Body of pancreas (tissue), 4 donors: ENCODE measurements at regions not wholly inside any gene's neighbourhood (a gene's known extent, or its start where the extent isn't known, plus 50 kb on each side); places are given as distances from the start of the nearest gene placed in this dataset.

Source experiments
- ATAC-seq: fragments of 150-250 bp; one replicate; pipeline ENCODE4 v1.9.1; 2016
- DNase-seq, 4 donors: peaks; one replicate each; pipeline ENCODE4 v3.0.0-alpha.2; 2019
- H3K27ac ChIP-seq, 4 donors: fragments of 200-600 bp; sonication (generic); 1 replicate in 3 of 4; 2 replicates in 1 of 4; pipeline versions ENCODE4 v1.5.1 to v1.6.1; 2016 to 2019; ENCODE audit warnings: mild to moderate bottlenecking in 1 of 4, mixed read lengths in 1 of 4, moderate library complexity in 1 of 4
- H3K27me3 ChIP-seq, 2 donors: fragments of 200-600 bp; sonication (generic); one replicate each; pipeline ENCODE4 v1.6.0; 2016; ENCODE audit warnings: mild to moderate bottlenecking in 1 of 2
- H3K36me3 ChIP-seq, 2 donors: fragments of 200-600 bp; sonication (generic); replicated peaks in 1 of 2; 2 replicates each; pipeline ENCODE4 v1.5.1; 2016; ENCODE audit warnings: low read depth in 2 of 2; ENCODE audit not compliant: insufficient read depth in 1 of 2
- H3K4me1 ChIP-seq: fragments of 200-600 bp; sonication (generic); one replicate; pipeline ENCODE4 v1.6.0; 2016
- H3K4me3 ChIP-seq, 2 donors: fragments of 200-600 bp; sonication (generic); 1 replicate in 1 of 2; 2 replicates in 1 of 2; pipeline ENCODE4 v1.5.1; 2016 to 2019
- H3K9me3 ChIP-seq, 3 donors: fragments of 200-600 bp; sonication (generic); 1 replicate in 2 of 3; 2 replicates in 1 of 3; pipeline ENCODE4 v1.5.1; 2016
- POLR2A ChIP-seq, 3 donors: fragments of 450-650 bp; IDR thresholded peaks; one replicate each; pipeline ENCODE4 v1.6.1; 2016; ENCODE audit warnings: antibody characterized with exemption in 3 of 3, mild to moderate bottlenecking in 2 of 3
- WGBS, 2 donors: methylation state at CpG; one replicate each; pipeline ENCODE4 v1.1.5; 2017; 5-methylcytosine and 5-hydroxymethylcytosine counted together
- intact Hi-C: fragments of 100-400 bp; cut with DNase I; formaldehyde crosslinking; loops from one replicate; pipeline ENCODE4 v1.15.1; 2023
- TF ChIP-seq, protein P1 (sequence below), 7 experiments: fragments of 450-650 bp in 4 of 7; fragments of 200-600 bp in 3 of 7; sonication (generic) in 3 of 7; IDR thresholded peaks; one replicate each; pipeline ENCODE4 v1.5.1; 2016 to 2019; ENCODE audit warnings: antibody characterized with exemption in 7 of 7

DNA sequence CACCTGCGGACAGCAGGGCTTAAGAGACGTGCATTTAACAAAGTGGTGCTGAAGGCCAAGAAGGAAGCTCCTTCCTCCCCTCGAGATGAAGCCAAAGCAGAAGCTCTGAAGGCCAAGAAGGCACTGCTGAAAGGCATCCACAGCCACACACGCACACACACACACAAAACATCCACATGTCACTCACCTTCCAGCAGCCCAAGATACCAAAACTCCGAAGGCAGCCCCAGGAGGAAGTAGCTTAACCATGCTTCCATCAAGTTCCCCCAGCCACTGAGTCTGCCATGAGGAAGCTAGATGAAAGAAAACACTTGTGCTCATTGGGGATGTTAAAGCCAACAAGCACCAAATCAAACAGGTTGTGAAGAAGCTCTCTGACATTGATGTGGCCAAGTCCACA is 175.7 kb upstream of the POU3F3 start:
- H3K27me3 ChIP-seq, result no peaks in the 10 kb centered on the region

DNA sequence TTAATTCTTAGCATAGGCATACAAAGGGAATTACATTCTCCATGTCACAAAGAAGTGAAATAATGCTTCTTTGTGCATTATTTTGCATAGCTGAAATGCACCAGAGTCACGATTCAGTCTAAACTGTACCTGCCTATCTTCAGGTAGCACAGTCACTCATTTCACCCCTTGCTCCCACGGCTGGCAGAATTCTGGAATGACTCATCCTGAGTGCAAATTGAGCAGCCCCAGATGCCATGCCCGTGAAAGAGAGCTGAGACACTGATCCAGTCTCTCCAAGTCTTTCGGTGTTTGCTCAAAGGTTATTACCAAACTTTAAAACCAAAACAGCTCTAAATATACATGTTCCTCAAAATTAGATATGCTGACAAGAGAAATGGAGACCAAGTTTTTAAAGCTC is 168.3 kb upstream of the POU3F3 start:
- Histone ChIP-seq H3K4me1 (no peaks in the 10 kb centered on the region), H3K36me3 (no peaks in the 10 kb centered on the region), H3K27ac (no peak overlapping the region), H3K9me3 (no peaks in the 10 kb centered on the region), H3K4me3 (no peak overlapping the region), H3K27me3 (no peaks in the 10 kb centered on the region)
- no peak for DNase-seq
- TF ChIP-seq, protein P1, sequence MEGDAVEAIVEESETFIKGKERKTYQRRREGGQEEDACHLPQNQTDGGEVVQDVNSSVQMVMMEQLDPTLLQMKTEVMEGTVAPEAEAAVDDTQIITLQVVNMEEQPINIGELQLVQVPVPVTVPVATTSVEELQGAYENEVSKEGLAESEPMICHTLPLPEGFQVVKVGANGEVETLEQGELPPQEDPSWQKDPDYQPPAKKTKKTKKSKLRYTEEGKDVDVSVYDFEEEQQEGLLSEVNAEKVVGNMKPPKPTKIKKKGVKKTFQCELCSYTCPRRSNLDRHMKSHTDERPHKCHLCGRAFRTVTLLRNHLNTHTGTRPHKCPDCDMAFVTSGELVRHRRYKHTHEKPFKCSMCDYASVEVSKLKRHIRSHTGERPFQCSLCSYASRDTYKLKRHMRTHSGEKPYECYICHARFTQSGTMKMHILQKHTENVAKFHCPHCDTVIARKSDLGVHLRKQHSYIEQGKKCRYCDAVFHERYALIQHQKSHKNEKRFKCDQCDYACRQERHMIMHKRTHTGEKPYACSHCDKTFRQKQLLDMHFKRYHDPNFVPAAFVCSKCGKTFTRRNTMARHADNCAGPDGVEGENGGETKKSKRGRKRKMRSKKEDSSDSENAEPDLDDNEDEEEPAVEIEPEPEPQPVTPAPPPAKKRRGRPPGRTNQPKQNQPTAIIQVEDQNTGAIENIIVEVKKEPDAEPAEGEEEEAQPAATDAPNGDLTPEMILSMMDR (IDR thresholded peaks at IDR 0.05), result no peak
- TF ChIP-seq POLR2A (IDR thresholded peaks at IDR 0.05), result no peak
- WGBS, 2 donors, result 52 to 54% methylated on average over 4 of the region's 4 CpGs
- ATAC-seq, result no peak
- intact Hi-C loops, result no loop called here

More for the DNA sequence above, 175.7 kb upstream of the POU3F3 start:
- TF ChIP-seq, protein P1 (IDR thresholded peaks at IDR 0.05), result no peak
- TF ChIP-seq POLR2A (IDR thresholded peaks at IDR 0.05), result no peak
- Histone ChIP-seq H3K4me3 (no peak overlapping the region), H3K27ac (no peak overlapping the region), H3K4me1 (no peaks in the 10 kb centered on the region), H3K36me3 (no peaks in the 10 kb centered on the region), H3K9me3 (no peaks in the 10 kb centered on the region)
- DNase-seq (no peak), ATAC-seq (no peak)
- WGBS, 2 donors, result 50 to 53% methylated on average over 4 to 5 of the region's 5 CpGs
- intact Hi-C loops, result no loop called here

DNA sequence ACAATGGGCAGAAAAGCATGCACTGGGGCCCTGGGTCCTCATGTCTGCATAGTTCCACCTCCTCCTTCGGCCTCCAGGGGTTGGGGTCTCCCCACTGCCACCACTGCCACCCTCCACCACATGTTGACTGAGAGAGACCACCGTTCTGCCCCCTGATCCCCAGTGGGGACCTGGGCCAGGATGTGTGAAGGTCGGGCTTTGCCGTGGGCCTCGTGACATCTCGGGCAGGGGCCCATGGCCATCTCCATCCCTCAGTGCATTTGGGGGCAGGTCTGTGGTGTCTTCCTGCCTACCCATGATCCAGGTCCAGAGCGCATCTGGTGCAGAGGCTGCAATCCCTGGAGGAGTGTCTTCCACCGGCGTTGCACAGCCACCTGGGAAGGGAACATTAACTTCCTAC is 166.8 kb upstream of the POU3F3 start:
- DNase-seq (no peak), ATAC-seq (no peak)
- H3K9me3 ChIP-seq, result no peaks in the 10 kb centered on the region
- H3K27me3 ChIP-seq, result no peaks in the 10 kb centered on the region
- WGBS, 2 donors, result 64 to 71% methylated on average over 5 to 8 of the region's 9 CpGs
- no peak overlapping the region for H3K27ac ChIP-seq
- H3K36me3 ChIP-seq, result no peaks in the 10 kb centered on the region
- H3K4me1 ChIP-seq, result no peaks in the 10 kb centered on the region
- no peak overlapping the region for H3K4me3 ChIP-seq
- intact Hi-C loops, result no loop called here
- TF ChIP-seq POLR2A (IDR thresholded peaks at IDR 0.05), result no peak
- TF ChIP-seq, protein P1 (IDR thresholded peaks at IDR 0.05), result no peak

DNA sequence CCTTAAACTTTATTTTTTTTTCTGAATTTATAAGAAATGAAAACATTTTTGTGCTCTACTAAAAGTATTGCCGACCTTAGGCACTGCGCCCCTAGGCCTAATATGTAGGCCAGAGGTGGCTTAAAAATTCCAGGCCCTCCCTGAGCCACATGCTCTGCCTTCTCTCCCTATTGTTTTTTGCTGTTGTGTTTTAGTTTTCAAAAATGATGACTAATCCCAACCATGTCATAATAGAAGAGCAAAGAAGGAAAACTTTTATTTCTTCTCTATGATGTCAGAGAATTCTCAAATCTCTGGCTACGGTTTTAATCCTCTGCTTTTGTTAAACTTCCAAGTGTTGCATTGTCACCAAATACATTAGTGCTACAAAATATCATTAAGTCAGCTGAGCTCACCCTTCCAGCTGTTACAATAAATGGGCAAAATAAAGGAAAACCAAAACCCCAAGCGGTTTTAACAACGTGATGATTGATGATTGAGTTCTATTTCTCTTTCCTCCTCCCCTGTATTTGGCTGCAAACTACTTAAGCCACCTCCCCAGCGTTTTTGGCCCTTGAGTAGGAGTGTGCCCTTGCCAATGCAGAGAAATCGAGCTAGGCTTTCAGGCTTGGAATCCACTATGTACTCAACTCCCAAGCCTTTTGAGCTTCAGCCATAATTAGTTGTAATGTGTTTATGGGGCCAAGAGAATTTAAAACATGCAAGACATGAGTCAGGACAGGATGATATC is 163.5 kb upstream of the POU3F3 start:
- ATAC-seq (no peak), DNase-seq (no peak)
- Histone ChIP-seq H3K9me3 (no peaks in the 10 kb centered on the region), H3K4me3 (no peak overlapping the region), H3K27me3 (no peaks in the 10 kb centered on the region), H3K36me3 (no peaks in the 10 kb centered on the region), H3K27ac (no peak overlapping the region), H3K4me1 (no peaks in the 10 kb centered on the region)
- TF ChIP-seq, protein P1 (IDR thresholded peaks at IDR 0.05), result no peak
- no peak for TF ChIP-seq POLR2A (IDR thresholded peaks at IDR 0.05)
- intact Hi-C loops, result no loop called here
- WGBS, 2 donors, result 48 to 73% methylated on average over 7 of the region's 7 CpGs

DNA sequence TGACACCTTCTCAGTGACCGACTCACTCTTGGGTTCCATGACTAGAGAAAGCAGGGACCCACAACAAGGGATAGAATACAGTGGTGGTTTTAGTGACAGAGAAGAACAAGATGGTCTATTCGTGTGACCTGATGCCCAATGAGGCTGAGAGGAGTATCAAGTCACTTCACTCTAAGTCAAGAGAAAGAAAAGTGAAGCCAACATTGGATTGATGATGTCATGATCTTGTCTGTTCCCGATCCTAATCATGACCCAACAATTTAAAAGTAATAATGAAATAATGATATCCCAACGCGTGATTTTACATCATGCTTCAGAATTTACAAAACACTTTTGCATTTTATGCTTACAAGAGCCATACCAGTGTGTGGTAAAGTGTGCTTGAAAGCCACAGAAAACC is 155.6 kb upstream of the POU3F3 start:
- no peaks in the 10 kb centered on the region for H3K36me3 ChIP-seq
- TF ChIP-seq, protein P1 (IDR thresholded peaks at IDR 0.05), result no peak
- no peak for TF ChIP-seq POLR2A (IDR thresholded peaks at IDR 0.05)
- ATAC-seq (no peak), DNase-seq (no peak)
- H3K27me3 ChIP-seq, result no peaks in the 10 kb centered on the region
- intact Hi-C loops, result no loop called here
- H3K4me1 ChIP-seq, result no peaks in the 10 kb centered on the region
- no peak overlapping the region for H3K27ac ChIP-seq
- WGBS, 2 donors, result 59 to 73% methylated on average over 5 of the region's 5 CpGs
- H3K9me3 ChIP-seq, result no peaks in the 10 kb centered on the region
- H3K4me3 ChIP-seq, result no peak overlapping the region
